CD4-positive, alpha-beta T cell treated with Interleukin-15 for 4 hours (primary cell): ENCODE measurements at regions not wholly inside any gene's neighbourhood (a gene's known extent, or its start where the extent isn't known, plus 50 kb on each side); places are given as distances from the start of the nearest gene placed in this dataset.
"Not testable (repeated sequence)": the region's sequence is repeated elsewhere in the genome, so short reads cannot be mapped to it uniquely, and the experiment has no call there.

Experiments
- DNase-seq: peaks from one replicate; pipeline ENCODE4 v3.0.0-alpha.2; 2020; ENCODE audit warnings: low spot score

GRCh38 chr10:90028312-90028711 lies 326.9 kb downstream of the KIF20B start:
- DNase-seq, result no peak

- DNase-seq, result no peak
Measured at GRCh38 chr10:90031776-90032175, 330.4 kb downstream of the KIF20B start.

DNA sequence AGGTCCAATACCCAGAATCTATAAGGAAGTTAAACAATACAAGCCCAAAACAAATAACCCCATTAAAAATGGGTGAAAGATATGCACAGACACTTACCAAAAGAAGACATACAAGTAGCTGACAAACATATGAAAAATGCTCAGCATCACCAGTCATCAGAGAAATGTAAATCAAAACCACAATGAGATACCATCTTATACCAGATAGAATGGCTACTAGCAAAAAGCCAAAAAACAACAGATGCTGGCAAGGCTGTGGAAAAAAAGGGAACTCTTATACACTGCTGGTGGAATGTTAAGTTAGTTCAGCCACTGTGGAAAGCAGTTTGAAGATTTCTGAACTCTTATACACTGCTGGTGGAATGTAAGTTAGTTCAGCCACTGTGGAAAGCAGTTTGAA lies 331.1 kb downstream of the KIF20B start:
- DNase-seq, result no peak

- not testable (repeated sequence) for DNase-seq
Measured at GRCh38 chr10:90034862-90035261, 333.5 kb downstream of the KIF20B start.

DNA sequence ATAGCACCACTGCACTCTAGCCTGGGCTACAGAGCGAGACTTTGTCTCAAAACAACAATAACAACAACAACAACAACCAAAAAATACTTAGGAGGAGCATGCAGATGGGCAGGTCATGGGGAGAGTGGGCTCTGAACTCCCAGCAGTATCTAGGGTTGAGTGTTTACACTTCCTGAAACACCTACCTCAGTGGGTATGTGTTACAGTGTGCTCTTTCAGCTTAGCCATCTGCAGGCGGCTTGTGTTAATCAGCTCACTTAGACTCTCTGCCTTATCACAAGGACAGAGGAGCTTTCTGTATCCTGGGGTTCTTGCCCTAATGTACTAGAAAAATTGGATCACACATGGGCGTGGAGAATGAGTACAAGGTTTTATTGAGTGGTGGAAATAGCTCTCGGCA lies 340.2 kb downstream of the KIF20B start:
- DNase-seq, result no peak

GRCh38 chr10:90042075-90042474 lies 340.7 kb downstream of the KIF20B start:
- DNase-seq, result no peak

GRCh38 chr10:90047243-90047729 lies 345.9 kb downstream of the KIF20B start:
- DNase-seq, result no peak

DNA sequence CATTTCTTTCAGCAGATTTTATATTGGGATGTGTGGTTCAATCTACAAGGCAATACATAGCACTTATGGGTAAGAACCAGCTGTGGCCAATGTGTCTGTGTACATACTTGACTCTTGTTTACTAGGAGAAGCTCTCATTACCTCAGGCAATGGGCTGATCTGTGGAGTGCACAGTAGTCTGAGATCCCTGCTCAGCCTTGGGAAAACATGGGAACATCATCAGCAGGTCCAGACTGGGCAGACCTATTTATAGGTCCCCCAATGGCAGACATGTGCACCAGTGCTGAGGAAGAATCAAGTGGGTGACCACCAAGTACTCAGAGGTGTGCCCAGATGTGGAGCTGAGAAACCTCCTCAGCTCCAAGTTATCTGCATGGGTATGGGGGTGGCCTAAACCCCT lies 349.7 kb downstream of the KIF20B start:
- DNase-seq, result no peak

GRCh38 chr10:90051474-90051873 lies 350.1 kb downstream of the KIF20B start:
- no peak for DNase-seq

GRCh38 chr10:90062786-90063185 lies 361.4 kb downstream of the KIF20B start:
- DNase-seq, result no peak

- DNase-seq, result no peak
Measured at GRCh38 chr10:90064295-90064694, 362.9 kb downstream of the KIF20B start.

DNA sequence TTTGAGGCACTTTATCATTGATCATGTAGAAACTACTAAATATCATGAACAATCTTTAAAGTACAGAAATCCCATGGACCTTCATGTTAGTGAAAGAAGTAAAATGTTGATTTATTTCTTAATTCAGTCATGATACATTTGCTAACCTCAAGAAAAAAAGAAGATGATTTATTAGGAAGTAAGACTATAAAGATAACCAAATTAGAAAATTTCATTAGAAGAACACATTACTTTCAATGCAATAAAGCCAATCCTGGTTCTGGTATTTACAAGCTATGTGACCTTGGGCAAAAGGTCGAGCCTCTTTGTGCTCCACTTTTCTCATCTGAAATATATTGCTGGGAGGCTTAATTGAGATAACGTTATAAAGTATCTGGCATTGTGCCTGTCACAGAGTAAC lies 365.0 kb downstream of the KIF20B start:
- DNase-seq, result no peak

GRCh38 chr10:90075995-90076394 lies 374.6 kb downstream of the KIF20B start:
- no peak for DNase-seq

GRCh38 chr10:90079819-90080218 lies 378.4 kb downstream of the KIF20B start:
- DNase-seq, result no peak

DNA sequence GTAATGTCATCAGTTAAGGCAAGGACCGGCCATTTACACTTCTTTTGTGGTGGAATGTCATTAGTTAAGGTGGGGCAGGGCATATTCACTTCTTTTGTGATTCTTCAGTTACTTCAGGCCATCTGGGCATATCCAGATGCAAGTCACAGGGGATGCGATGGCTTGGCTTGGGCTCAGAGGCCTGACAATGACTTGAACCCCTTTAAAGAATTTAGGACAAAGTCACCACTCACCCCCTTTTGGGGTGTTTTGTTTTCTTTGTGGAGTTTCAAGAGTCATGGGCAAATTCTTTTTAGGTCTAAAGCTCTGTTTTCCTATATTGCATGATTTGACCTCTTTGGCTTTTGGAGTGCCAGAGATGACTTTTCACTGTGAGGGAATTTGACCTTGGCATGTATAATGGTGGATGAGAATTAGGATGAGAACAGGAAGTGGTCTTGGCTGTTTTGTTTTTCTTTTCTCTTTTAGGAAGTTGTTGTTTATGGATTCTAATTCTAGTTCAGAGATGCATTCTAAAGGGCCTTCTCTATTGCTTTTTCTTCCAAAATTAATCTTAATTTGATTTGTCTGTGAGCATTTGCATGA lies 385.3 kb downstream of the KIF20B start:
- not testable (repeated sequence) for DNase-seq

GRCh38 chr10:90087197-90088023 lies 386.0 kb downstream of the KIF20B start:
- DNase-seq, result no peak

DNA sequence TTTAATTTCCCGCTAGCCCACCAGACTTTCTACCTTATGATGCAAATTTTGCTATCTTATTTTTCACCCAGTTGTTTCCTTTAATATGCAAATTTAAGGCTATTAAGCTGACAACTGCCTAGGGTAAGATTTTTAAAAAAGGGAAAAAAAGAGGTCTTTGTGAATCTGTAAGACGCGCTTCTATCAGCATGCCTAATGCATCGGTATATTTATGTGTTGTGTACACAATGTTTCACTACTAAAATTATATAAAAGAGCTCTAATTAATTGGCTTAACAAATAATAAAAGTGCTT lies 386.6 kb downstream of the KIF20B start:
- no peak for DNase-seq

DNA sequence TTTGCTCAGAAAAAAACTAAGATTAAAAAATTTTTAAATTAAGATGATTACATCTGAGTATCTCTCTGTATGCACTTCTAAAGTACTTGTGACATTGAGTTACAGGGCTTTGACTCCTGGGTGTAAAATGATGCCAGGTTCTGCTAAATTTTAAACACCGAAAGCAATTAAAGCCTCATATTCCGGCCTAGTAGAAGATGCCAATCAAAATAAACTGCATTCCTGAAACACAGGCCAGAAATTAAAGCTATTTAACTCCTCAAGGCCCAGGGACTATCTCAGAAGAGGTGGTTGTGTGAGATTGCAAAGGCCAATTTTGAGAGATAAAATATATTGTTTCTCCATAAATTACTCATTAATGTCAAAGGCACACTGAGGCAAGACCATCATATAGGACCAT lies 388.3 kb downstream of the KIF20B start:
- no peak for DNase-seq

- no peak for DNase-seq
Measured at GRCh38 chr10:90096196-90096595, 394.8 kb downstream of the KIF20B start.

GRCh38 chr10:90107581-90107980 lies 406.2 kb downstream of the KIF20B start:
- not testable (repeated sequence) for DNase-seq

GRCh38 chr10:90111671-90112070 lies 410.3 kb downstream of the KIF20B start:
- no peak for DNase-seq

DNA sequence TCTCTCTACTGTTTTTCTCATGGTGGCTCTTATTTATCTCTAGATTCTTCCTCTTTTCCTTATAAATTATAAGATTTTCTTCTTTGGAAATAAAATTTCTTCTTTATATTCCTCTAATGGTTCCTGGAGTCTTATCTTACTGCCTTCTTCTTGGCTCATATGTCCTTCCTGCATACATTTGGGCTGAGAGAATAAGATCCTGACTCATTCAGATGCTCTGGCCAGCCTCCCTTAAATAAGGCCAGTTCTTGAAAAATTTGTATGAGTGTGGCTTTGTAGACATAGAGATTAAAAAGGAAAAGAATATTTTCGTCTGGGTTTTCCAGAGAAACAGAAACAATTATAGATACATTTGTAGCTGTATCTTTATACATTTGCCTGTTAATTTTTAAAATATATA lies 411.3 kb downstream of the KIF20B start:
- no peak for DNase-seq

DNA sequence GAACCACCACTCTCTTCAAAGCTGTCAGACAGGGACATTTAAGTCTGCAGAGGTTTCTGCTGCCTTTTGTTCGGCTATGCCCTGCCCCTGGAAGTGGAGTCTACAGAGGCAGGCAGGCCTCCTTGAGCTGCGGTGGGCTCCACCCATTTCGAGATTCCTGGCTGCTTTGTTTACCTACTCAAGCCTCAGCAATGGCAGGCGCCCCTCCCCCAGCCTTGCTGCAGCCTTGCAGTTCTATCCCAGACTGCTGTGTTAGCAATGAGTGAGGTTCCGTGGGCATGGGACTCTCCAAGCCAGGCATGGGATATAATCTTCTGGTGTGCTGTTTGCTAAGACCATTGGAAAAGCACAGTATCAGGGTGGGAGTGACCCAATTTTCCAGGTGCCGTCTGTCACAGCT lies 417.2 kb downstream of the KIF20B start:
- DNase-seq, result not testable (repeated sequence)
